ENCODE measurements at regions not wholly inside any gene's neighbourhood (a gene's known extent, or its start where the extent isn't known, plus 50 kb on each side); places are given as distances from the start of the nearest gene placed in this dataset.

DNA sequence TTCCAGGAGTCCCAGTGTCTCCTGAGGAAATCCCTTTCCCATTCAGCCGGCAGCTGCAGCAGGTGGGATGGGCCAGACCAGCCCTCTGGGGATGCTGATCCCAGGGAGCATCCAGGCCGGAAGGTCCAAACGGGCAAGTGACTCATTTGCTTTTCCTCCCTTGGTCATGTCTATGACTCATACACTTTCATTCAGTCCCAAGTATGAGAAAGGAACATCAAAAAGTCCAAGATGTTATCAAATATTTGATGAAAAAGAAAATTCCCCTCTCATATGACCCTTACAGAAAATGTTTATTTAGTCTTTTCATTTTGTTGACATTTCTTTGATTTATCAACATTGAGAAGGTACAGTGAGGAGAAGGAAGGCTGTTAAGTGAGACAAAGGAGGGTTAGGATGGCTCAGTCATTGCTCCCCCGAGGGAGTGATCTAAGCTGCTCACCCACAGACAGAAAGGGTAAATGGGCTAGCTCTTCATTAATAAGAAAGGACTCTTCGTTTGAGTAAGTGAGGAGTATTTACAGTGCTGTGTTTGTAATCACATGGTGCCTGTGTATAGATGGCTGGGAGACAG is 117.6 kb upstream of the ANKRD55 start:
- 1 to 3% methylated on average over 5 of the region's 5 CpGs for WGBS, 2 experiments (ENCODE audit: low coverage in 1 of 2, low lambda C conversion rate in 2 of 2, missing lambda C conversion rate in 2 of 2)
- no peaks in the 10 kb centered on the region for H3K27me3 ChIP-seq (replicated peaks; ENCODE audit: insufficient read depth)
- no peaks in the 10 kb centered on the region for H4K20me1 ChIP-seq (ENCODE audit: insufficient read depth)
- no peak overlapping the region for H2AFZ ChIP-seq
- H3K36me3 ChIP-seq (ENCODE audit: low read depth): no peaks in the 10 kb centered on the region
- peak overlapping the region; percentile 19 for H3K4me2 ChIP-seq (ENCODE audit: unreplicated experiment)
- no peaks in the 10 kb centered on the region for H3K9me2 ChIP-seq (ENCODE audit: insufficient read depth)
- TF ChIP-seq EZH2phosphoT487 (IDR thresholded peaks at IDR 0.05; ENCODE audit: insufficient read depth, low read depth): no peak
- TF ChIP-seq EZH2 (IDR thresholded peaks at IDR 0.05; ENCODE audit: insufficient read depth, poor library complexity, severe bottlenecking): no peak
- in situ Hi-C loops (cut with MboI): no loop called here
- peak; percentile 90 for DNase-seq
- no peak overlapping the region for H3K4me3 ChIP-seq
- H3K9ac ChIP-seq: no peak overlapping the region
- H3K9me3 ChIP-seq (ENCODE audit: low read depth): no peaks in the 10 kb centered on the region
- peaks cover 32% of the 10 kb centered on the region for H3K4me1 ChIP-seq (ENCODE audit: insufficient read depth)
- peaks cover 31% of the 10 kb centered on the region for H3F3A ChIP-seq (ENCODE audit: insufficient read depth)
- peak overlapping the region; percentile 28 for H3K27ac ChIP-seq
- H3K79me2 ChIP-seq (ENCODE audit: insufficient read depth): no peaks in the 10 kb centered on the region

DNA sequence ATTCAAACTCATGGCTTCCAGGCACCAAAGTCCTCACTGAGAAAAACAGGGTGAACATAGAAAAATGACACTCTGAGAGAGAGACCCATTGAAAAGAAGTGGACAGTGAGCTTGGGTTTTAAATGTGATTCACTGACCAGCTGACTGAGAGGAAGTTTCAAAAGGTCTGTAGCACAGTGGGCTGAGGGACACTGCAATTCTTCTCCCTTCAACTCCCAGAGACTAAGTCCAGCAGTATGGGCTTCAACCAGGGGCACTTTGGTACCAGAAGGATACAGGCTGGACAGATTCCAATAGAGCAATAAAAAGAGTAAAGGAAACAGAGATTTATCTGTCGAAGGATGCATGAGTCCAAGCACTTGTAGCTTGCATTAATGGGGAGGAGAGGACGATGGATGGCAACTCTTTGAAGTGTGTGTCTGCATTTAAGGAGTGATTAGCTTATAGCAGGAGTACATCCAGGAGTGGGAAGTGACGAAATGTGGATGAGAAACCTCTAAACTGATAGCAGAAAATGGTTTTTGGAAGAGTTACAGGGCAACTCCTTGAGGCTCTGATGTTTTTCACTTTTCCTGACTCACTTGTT is 117.0 kb upstream of the ANKRD55 start:
- Histone ChIP-seq H3K9ac (no peak overlapping the region), H3K4me2 (ENCODE audit: unreplicated experiment) (peak overlapping the region; percentile 19), H3K4me1 (ENCODE audit: insufficient read depth) (peaks cover 31% of the 10 kb centered on the region), H3K79me2 (ENCODE audit: insufficient read depth) (no peaks in the 10 kb centered on the region), H3K9me2 (ENCODE audit: insufficient read depth) (no peaks in the 10 kb centered on the region), H4K20me1 (ENCODE audit: insufficient read depth) (no peaks in the 10 kb centered on the region), H3K9me3 (ENCODE audit: low read depth) (no peaks in the 10 kb centered on the region), H3K27ac (no peak overlapping the region), H3K36me3 (ENCODE audit: low read depth) (no peaks in the 10 kb centered on the region), H3K27me3 (replicated peaks; ENCODE audit: insufficient read depth) (no peaks in the 10 kb centered on the region), H3F3A (ENCODE audit: insufficient read depth) (peaks cover 28% of the 10 kb centered on the region), H3K4me3 (no peak overlapping the region), H2AFZ (no peak overlapping the region)
- in situ Hi-C loops (cut with MboI): no loop called here
- DNase-seq: peak; percentile 13
- TF ChIP-seq EZH2 (IDR thresholded peaks at IDR 0.05; ENCODE audit: insufficient read depth, poor library complexity, severe bottlenecking) (no peak), EZH2phosphoT487 (IDR thresholded peaks at IDR 0.05; ENCODE audit: insufficient read depth, low read depth) (no peak)
- WGBS, 2 experiments (ENCODE audit: low coverage in 1 of 2, low lambda C conversion rate in 2 of 2, missing lambda C conversion rate in 2 of 2): 51 to 55% methylated on average over 3 of the region's 3 CpGs

DNA sequence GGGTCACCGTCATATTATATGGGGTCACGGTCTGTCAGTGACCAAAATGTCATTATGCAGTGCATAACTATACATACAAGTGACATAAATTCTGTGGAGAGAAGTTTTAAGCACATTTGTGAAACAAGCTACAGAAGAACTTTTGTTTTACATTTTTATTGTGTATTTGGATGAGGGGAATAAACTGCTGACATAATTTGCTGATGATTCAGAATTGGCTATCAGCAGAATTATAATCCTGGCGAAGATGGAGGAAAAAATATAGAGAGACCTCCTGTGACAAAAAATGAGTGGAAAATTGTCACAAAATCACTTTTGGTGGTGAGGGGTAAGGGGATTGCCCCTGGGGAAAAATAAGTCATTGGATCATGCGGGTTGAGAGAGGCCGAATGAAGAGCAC is 116.3 kb upstream of the ANKRD55 start:
- H3K79me2 ChIP-seq (ENCODE audit: insufficient read depth): no peaks in the 10 kb centered on the region
- TF ChIP-seq EZH2 (IDR thresholded peaks at IDR 0.05; ENCODE audit: insufficient read depth, poor library complexity, severe bottlenecking) (no peak), EZH2phosphoT487 (IDR thresholded peaks at IDR 0.05; ENCODE audit: insufficient read depth, low read depth) (no peak)
- H3K27ac ChIP-seq: no peak overlapping the region
- WGBS, 2 experiments (ENCODE audit: low coverage in 1 of 2, low lambda C conversion rate in 2 of 2, missing lambda C conversion rate in 2 of 2): 85 to 87% methylated on average over 5 of the region's 5 CpGs
- no peak for DNase-seq
- no peak overlapping the region for H3K4me2 ChIP-seq (ENCODE audit: unreplicated experiment)
- no peaks in the 10 kb centered on the region for H3K36me3 ChIP-seq (ENCODE audit: low read depth)
- H3K9me2 ChIP-seq (ENCODE audit: insufficient read depth): no peaks in the 10 kb centered on the region
- H3K9ac ChIP-seq: no peak overlapping the region
- in situ Hi-C loops (cut with MboI): no loop called here
- no peaks in the 10 kb centered on the region for H4K20me1 ChIP-seq (ENCODE audit: insufficient read depth)
- H3K4me1 ChIP-seq (ENCODE audit: insufficient read depth): peaks cover 31% of the 10 kb centered on the region
- H2AFZ ChIP-seq: no peak overlapping the region
- H3K4me3 ChIP-seq: no peak overlapping the region
- peaks cover 28% of the 10 kb centered on the region for H3F3A ChIP-seq (ENCODE audit: insufficient read depth)
- no peaks in the 10 kb centered on the region for H3K27me3 ChIP-seq (replicated peaks; ENCODE audit: insufficient read depth)
- no peaks in the 10 kb centered on the region for H3K9me3 ChIP-seq (ENCODE audit: low read depth)

DNA sequence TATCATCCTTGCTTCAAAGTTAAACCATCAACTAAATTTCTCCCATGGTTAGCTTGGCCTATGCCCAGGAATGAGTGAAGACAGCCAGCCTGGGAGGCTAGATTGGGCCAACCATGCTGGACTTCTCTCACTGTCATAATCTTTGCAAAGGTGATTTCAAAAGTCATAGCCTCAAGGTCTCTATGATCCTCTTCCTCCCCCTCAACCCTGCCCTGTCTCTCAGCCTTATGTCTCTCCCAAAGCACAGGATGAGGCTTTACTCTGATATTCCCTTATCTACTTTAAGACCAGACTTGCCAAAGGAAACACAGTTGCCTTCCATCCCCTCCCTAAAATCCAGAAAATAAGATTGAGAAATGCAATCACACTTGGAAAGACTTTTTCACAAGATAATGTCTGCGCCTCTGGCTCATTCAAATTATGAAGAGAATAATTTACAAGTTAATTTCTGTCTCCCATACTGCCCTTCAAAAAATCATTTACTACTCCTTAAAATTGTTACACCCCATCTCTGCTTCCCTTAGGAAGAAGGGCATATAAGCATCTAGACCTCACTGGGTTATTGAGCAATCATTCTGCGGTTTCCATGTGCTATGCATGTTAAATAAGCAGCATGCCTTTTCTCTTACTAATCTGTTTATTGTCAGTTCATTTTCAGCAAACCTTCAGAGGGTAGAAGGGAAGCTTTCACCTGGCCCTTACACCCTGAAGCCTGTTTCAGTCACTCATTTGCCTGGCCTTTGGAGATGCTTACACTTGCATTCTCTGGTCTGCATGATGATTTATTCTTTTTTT is 113.8 kb upstream of the ANKRD55 start:
- WGBS, 2 experiments (ENCODE audit: low coverage in 1 of 2, low lambda C conversion rate in 2 of 2, missing lambda C conversion rate in 2 of 2): 40 to 41% methylated on average over 2 of the region's 2 CpGs
- TF ChIP-seq EZH2 (IDR thresholded peaks at IDR 0.05; ENCODE audit: insufficient read depth, poor library complexity, severe bottlenecking): no peak
- no peak for TF ChIP-seq EZH2phosphoT487 (IDR thresholded peaks at IDR 0.05; ENCODE audit: insufficient read depth, low read depth)

More for the DNA sequence above, 113.8 kb upstream of the ANKRD55 start:
- Histone ChIP-seq H2AFZ (no peak overlapping the region), H3K36me3 (ENCODE audit: low read depth) (no peaks in the 10 kb centered on the region), H3K27ac (no peak overlapping the region), H4K20me1 (ENCODE audit: insufficient read depth) (no peaks in the 10 kb centered on the region), H3K9me2 (ENCODE audit: insufficient read depth) (no peaks in the 10 kb centered on the region), H3K4me3 (no peak overlapping the region), H3K9me3 (ENCODE audit: low read depth) (no peaks in the 10 kb centered on the region), H3K9ac (no peak overlapping the region), H3K27me3 (replicated peaks; ENCODE audit: insufficient read depth) (no peaks in the 10 kb centered on the region), H3F3A (ENCODE audit: insufficient read depth) (peaks cover 28% of the 10 kb centered on the region), H3K79me2 (ENCODE audit: insufficient read depth) (no peaks in the 10 kb centered on the region), H3K4me2 (ENCODE audit: unreplicated experiment) (no peak overlapping the region), H3K4me1 (ENCODE audit: insufficient read depth) (peaks cover 31% of the 10 kb centered on the region)
- peak; percentile 87 for DNase-seq
- in situ Hi-C loops (cut with MboI): no loop called here

All from GM23248 (cell line).